Astrocyte of the cerebellum (primary cell): ENCODE measurements at regions not wholly inside any gene's neighbourhood (a gene's known extent, or its start where the extent isn't known, plus 50 kb on each side); places are given as distances from the start of the nearest gene placed in this dataset.

Experiments
- DNase-seq: peaks from one replicate; pipeline ENCODE4 v3.0.0-alpha.2; 2011; ENCODE audit warnings: low read depth
- H3K4me3 ChIP-seq: 2 replicates; pipeline ENCODE4 v1.5.1; 2011; ENCODE audit warnings: mild to moderate bottlenecking, low read depth, low read length, moderate library complexity
- in situ Hi-C: cut with HindIII; loops from 2 replicates; pipeline ENCODE4 v1.10.0; 2017; ENCODE audit warnings: low sequenced_read_pairs
- TF ChIP-seq, protein P1 (sequence below): IDR thresholded peaks from 2 replicates; pipeline ENCODE4 v1.5.1; 2012; ENCODE audit warnings: low read length, low read depth, moderate library complexity, mild to moderate bottlenecking; ENCODE audit errors: missing control alignments

DNA sequence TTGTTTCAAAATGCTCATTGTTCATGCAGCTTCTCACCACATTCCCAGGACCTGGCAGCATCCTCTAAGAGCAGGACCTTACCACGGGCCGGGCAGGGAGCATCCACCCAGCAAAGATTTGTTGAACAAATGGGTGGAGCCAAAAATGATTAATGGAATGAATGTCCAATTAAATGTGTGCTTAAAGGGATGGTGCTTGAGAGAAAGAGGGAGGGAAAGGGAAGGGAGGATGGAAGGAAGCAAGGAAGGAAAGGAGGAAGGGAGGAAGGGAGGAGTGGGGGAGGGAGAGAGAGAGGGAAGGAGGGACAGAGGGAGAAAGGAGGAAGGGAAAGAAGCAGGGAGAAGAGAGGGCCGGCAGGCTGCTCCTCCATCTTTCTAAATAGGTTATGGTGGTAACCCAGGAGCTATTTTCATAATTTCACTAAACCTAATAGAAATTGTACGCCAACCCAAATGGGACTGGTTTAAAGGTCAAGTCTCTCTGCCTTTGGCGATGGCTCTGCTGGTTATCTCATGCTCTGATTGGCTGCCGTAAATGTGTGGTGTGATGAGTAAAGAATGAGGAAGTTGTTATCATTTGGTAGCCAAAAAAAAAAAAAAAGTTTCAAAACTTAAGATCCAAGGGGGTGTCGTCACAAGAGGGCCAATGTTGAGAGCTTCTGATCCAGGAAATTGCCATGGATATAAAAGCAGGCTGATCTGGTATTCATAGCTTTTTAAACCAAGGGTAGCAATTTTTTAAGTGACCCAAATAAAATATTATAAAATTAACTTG, 126.7 kb upstream of the FOXF1 start:
- no peak overlapping the region for H3K4me3 ChIP-seq
- TF ChIP-seq, protein P1, sequence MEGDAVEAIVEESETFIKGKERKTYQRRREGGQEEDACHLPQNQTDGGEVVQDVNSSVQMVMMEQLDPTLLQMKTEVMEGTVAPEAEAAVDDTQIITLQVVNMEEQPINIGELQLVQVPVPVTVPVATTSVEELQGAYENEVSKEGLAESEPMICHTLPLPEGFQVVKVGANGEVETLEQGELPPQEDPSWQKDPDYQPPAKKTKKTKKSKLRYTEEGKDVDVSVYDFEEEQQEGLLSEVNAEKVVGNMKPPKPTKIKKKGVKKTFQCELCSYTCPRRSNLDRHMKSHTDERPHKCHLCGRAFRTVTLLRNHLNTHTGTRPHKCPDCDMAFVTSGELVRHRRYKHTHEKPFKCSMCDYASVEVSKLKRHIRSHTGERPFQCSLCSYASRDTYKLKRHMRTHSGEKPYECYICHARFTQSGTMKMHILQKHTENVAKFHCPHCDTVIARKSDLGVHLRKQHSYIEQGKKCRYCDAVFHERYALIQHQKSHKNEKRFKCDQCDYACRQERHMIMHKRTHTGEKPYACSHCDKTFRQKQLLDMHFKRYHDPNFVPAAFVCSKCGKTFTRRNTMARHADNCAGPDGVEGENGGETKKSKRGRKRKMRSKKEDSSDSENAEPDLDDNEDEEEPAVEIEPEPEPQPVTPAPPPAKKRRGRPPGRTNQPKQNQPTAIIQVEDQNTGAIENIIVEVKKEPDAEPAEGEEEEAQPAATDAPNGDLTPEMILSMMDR = no peak
- peak; percentile 39 for DNase-seq
- in situ Hi-C loops = no loop called here

DNA sequence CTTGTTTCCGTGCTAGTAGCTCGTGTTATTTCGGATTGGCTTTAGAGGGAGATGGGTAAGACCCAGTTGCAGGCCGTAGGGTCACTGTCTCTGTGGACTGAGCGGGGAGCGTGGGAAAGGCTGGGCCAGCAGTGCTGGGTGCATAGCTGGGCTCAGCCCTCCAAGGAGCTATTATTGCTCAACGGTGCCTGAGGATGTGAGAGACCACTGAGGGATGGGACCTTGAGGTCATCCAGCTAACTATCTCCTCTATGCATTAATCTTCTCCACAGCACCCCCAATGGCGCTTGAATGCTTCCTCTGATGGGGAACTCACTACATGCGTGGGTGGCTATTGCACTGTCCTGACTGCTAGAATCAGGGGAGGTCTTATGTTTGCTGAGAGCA, 126.1 kb upstream of the FOXF1 start:
- TF ChIP-seq, protein P1 = no peak
- DNase-seq = no peak
- in situ Hi-C loops = no loop called here
- no peak overlapping the region for H3K4me3 ChIP-seq

DNA sequence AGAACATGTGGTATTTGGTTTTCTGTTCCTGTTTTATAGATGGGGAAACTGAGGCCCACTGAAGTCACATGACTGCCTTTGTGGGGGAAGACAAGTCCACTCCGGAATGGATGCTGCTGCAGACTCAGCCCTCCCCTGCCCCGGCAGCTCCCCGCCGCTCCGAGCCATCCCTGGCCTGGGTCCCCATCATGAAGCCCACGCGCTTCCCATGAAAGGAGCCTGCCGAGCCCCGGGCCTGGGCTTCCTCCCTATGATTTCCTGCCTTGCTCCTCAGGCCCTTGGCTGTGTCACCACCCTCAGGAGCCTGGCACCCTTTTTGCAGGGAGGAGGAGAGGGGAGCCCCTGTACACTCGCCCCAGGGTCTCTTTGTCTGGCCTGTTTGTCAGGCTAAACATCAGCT, 125.3 kb upstream of the FOXF1 start:
- no peak overlapping the region for H3K4me3 ChIP-seq
- no peak for DNase-seq
- TF ChIP-seq, protein P1 = no peak
- in situ Hi-C loops = no loop called here

GRCh38 chr16:86387468-86388440, 122.6 kb upstream of the FOXF1 start:
- H3K4me3 ChIP-seq = no peak overlapping the region
- DNase-seq = peak; percentile 72
- in situ Hi-C loops = no loop called here
- TF ChIP-seq, protein P1 = no peak

- TF ChIP-seq, protein P1 = no peak
- in situ Hi-C loops = no loop called here
- H3K4me3 ChIP-seq = no peak overlapping the region
- no peak for DNase-seq
Measured at GRCh38 chr16:86388976-86389375, 121.4 kb upstream of the FOXF1 start.

- TF ChIP-seq, protein P1 = no peak
- no peak for DNase-seq
- in situ Hi-C loops = loop anchor here (10.0 kb wide), 1 partner anchor 45 kb away; no protein-coding TSS in a partner anchor
- H3K4me3 ChIP-seq = no peak overlapping the region
Measured at GRCh38 chr16:86389566-86390328, 120.6 kb upstream of the FOXF1 start.
